Glutamatergic neuron (in vitro differentiated cells): ENCODE measurements at regions not wholly inside any gene's neighbourhood (a gene's known extent, or its start where the extent isn't known, plus 50 kb on each side); places are given as distances from the start of the nearest gene placed in this dataset.

Experiments
- DNase-seq: peaks from one replicate; pipeline ENCODE4 v3.0.0; 2022
- H3K27ac Mint-ChIP-seq: one replicate; pipeline ENCODE4 v1.8.0; 2020; ENCODE audit warnings: mild to moderate bottlenecking, mixed read lengths, inconsistent platforms; ENCODE audit not compliant: unreplicated experiment
- H3K27me3 Mint-ChIP-seq: one replicate; pipeline ENCODE4 v1.8.0; 2020; ENCODE audit warnings: mild to moderate bottlenecking, moderate library complexity, mixed read lengths, inconsistent platforms; ENCODE audit not compliant: unreplicated experiment
- H3K36me3 Mint-ChIP-seq: one replicate; pipeline ENCODE4 v1.8.0; 2020; ENCODE audit warnings: mild to moderate bottlenecking, mixed read lengths, inconsistent platforms; ENCODE audit not compliant: unreplicated experiment
- H3K4me1 Mint-ChIP-seq: one replicate; pipeline ENCODE4 v1.8.0; 2020; ENCODE audit warnings: mild to moderate bottlenecking, low read depth, mixed read lengths, inconsistent platforms; ENCODE audit not compliant: unreplicated experiment
- H3K4me3 Mint-ChIP-seq: one replicate; pipeline ENCODE4 v1.8.0; 2020; ENCODE audit warnings: mild to moderate bottlenecking, mixed read lengths, inconsistent platforms; ENCODE audit not compliant: unreplicated experiment
- H3K9me3 Mint-ChIP-seq: one replicate; pipeline ENCODE4 v1.8.0; 2020; ENCODE audit warnings: mild to moderate bottlenecking, moderate library complexity, mixed read lengths, inconsistent platforms; ENCODE audit not compliant: unreplicated experiment
- TF ChIP-seq, protein P1 (sequence below): fragments of 200-600 bp; sonication (generic); IDR thresholded peaks from one replicate; pipeline ENCODE4 v1.5.0; 2021; ENCODE audit not compliant: partially characterized antibody, unreplicated experiment

DNA sequence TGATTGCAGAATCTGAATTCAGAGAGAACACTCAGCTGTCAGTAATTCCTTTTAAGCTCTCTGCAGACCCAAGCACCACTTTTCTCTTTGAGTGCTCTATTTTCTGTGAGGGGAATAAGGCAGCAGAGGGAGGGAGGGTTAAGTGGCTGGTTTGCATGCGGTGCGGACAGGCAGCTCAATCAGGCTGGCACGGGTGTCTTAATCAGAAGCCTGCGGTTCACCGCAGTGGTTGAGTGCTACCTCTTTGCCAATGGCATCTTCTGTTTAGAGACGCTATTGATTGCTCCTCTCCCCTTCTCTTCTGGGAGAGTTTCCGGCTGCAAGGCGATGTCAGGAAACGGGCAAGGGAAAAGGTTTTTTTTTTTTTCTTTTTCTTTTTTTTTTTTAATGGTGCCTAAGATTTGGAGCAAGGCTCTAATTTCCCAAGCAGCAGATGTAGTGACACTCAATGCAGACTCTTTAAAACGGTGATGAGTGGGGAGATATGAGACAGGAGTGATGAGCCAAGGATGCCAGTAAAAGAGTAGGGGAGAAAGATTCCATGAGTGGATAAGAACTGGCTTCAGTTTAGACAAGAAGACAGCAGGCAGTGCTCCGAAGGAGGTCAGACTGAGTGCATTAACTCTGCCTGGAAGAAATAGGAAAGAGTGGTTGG, 533.7 kb upstream of the SEL1L start:
- Mint-ChIP-seq H3K9me3 (peaks cover 1% of the 10 kb centered on the region), H3K27me3 (peaks cover 1% of the 10 kb centered on the region)

DNA sequence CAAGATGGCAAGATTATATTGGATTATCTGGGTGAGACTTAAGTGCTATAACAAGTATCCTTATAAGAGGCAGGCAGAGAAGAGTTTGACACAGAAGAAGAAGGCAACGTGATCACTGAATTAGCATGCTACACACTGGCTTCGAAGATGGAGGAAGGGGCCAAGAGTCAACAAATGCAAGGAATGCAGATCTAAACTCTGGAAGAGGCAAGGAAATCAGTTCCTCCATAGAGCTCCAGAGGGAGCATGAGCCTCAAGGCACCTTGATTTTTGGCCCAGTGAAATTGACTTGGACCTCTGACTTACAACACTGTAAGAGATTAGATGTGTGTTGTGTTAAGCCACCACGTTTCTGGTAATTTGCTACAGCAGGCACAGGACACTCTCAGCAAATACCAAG, 536.4 kb upstream of the SEL1L start:
- H3K9me3 Mint-ChIP-seq: no peaks in the 10 kb centered on the region
- TF ChIP-seq, protein P1, sequence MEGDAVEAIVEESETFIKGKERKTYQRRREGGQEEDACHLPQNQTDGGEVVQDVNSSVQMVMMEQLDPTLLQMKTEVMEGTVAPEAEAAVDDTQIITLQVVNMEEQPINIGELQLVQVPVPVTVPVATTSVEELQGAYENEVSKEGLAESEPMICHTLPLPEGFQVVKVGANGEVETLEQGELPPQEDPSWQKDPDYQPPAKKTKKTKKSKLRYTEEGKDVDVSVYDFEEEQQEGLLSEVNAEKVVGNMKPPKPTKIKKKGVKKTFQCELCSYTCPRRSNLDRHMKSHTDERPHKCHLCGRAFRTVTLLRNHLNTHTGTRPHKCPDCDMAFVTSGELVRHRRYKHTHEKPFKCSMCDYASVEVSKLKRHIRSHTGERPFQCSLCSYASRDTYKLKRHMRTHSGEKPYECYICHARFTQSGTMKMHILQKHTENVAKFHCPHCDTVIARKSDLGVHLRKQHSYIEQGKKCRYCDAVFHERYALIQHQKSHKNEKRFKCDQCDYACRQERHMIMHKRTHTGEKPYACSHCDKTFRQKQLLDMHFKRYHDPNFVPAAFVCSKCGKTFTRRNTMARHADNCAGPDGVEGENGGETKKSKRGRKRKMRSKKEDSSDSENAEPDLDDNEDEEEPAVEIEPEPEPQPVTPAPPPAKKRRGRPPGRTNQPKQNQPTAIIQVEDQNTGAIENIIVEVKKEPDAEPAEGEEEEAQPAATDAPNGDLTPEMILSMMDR: no peak
- H3K4me1 Mint-ChIP-seq: no peaks in the 10 kb centered on the region
- no peaks in the 10 kb centered on the region for H3K36me3 Mint-ChIP-seq
- no peak overlapping the region for H3K27ac Mint-ChIP-seq
- no peak for DNase-seq
- peaks cover 1% of the 10 kb centered on the region for H3K27me3 Mint-ChIP-seq
- H3K4me3 Mint-ChIP-seq: no peak overlapping the region

More for the DNA sequence above, 533.7 kb upstream of the SEL1L start:
- no peak overlapping the region for H3K4me3 Mint-ChIP-seq
- no peaks in the 10 kb centered on the region for H3K4me1 Mint-ChIP-seq
- DNase-seq: peak; percentile 32
- H3K27ac Mint-ChIP-seq: no peak overlapping the region
- TF ChIP-seq, protein P1: no peak
- peaks cover 4% of the 10 kb centered on the region for H3K36me3 Mint-ChIP-seq

DNA sequence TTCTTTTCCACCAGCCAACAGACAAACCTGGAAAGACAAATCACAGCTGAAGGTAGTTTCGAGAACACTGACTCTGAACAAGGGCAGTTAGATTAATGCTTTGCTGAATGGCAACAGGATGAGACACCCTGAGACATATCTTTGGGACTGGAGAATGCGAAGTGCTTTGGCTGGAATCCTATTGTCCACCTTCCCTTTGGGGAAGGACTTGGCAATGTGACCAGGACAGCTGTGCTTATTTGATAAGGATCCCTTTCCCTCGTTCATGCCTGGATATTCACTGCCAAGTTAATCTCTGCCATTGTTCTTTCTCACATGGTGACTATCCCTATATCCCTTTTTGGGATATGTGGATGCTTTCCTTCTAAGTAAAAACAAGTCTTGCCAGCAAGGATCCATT, 537.1 kb upstream of the SEL1L start:
- no peak overlapping the region for H3K27ac Mint-ChIP-seq
- H3K9me3 Mint-ChIP-seq: no peaks in the 10 kb centered on the region
- TF ChIP-seq, protein P1: no peak

DNA sequence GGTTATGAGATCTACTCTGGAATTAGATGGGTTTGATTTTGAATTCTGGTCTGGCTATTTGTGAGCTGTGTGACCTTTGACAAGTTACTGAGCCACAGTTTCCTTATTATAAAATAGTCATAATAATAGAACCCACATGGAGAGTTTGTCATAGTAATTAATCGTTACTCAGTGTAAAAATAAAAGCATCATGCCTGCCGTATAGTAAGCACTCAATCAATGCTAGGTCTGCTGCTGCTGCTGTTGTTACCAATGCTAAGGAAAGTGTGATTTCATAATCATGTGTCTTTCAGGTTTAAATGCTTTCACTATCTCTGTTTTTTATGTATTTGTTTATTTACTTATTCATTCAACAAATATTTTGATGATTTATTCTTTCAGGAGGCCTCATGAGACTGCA, 539.9 kb upstream of the SEL1L start:
- Mint-ChIP-seq H3K36me3 (no peaks in the 10 kb centered on the region), H3K4me3 (no peak overlapping the region), H3K9me3 (no peaks in the 10 kb centered on the region), H3K27ac (no peak overlapping the region), H3K27me3 (peaks cover 2% of the 10 kb centered on the region), H3K4me1 (no peaks in the 10 kb centered on the region)
- TF ChIP-seq, protein P1: no peak
- DNase-seq: no peak

More for the DNA sequence above, 537.1 kb upstream of the SEL1L start:
- H3K4me3 Mint-ChIP-seq: no peak overlapping the region
- peaks cover 3% of the 10 kb centered on the region for H3K27me3 Mint-ChIP-seq
- no peaks in the 10 kb centered on the region for H3K4me1 Mint-ChIP-seq
- H3K36me3 Mint-ChIP-seq: no peaks in the 10 kb centered on the region
- DNase-seq: no peak

DNA sequence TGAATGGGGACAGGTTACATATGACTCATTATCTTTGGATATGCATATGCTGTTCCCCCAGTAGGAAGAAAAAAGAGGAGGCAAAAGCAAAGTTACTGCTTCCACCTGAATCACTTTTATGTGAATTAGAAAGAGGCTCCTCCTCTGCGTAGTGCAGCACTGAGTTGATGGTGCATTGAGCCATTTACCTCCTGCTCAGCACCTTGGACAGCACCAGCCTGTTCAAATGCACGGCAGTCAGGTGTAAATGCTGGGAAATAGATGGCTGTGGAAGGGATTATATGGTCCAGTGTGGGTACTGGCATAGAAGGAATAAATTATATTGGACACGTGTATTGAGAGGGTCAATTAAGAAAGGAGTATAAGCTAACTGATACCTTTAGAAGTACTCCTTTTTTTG, 541.9 kb upstream of the SEL1L start:
- no peak overlapping the region for H3K4me3 Mint-ChIP-seq
- DNase-seq: no peak
- TF ChIP-seq, protein P1: no peak
- H3K27me3 Mint-ChIP-seq: peaks cover 2% of the 10 kb centered on the region
- peaks cover 2% of the 10 kb centered on the region for H3K4me1 Mint-ChIP-seq
- no peaks in the 10 kb centered on the region for H3K36me3 Mint-ChIP-seq
- no peaks in the 10 kb centered on the region for H3K9me3 Mint-ChIP-seq
- no peak overlapping the region for H3K27ac Mint-ChIP-seq
